Left renal cortex interstitium (tissue), 4 donors: ENCODE measurements at regions not wholly inside any gene's neighbourhood (a gene's known extent, or its start where the extent isn't known, plus 50 kb on each side); places are given as distances from the start of the nearest gene placed in this dataset.

Source experiments
- DNase-seq, 4 donors: peaks; one replicate each; pipeline ENCODE4 v3.0.0-alpha.2; 2013; ENCODE audit warnings: low read depth in 4 of 4, low spot score in 2 of 4, missing footprints in 1 of 4

GRCh38 chr20:19889011-19889953 is 127.9 kb upstream of the NAA20 start:
- DNase-seq = peak in 1 of 4 donors; percentile 16

DNA sequence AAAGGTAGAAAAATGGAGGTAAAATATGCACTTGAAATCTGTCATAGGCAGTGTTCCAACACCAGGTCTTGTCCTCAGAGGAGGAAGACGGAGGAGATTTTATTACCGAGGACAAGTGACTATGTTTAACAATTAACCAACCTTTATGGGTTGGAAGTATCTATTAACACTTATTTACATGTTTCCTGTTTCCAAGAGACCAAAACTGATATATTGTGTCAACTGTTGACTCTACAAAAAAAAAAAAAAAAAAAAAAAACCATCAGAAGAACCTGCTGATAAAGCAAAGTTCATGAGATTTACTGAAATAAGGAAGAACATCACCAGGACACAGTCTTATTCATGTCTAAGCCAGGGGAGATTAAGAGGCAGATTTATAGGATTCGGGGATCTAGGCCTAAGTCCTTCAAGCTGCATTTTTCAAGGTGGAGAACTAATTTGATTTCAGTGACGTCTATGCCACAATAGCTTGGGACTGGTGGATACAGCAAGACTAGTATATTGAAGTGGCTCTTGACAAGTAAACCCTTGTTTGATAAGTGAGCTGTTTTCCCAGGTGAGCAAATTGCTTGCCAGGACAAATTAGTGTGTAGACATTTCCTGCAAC is 126.6 kb upstream of the NAA20 start:
- DNase-seq = no peak

DNA sequence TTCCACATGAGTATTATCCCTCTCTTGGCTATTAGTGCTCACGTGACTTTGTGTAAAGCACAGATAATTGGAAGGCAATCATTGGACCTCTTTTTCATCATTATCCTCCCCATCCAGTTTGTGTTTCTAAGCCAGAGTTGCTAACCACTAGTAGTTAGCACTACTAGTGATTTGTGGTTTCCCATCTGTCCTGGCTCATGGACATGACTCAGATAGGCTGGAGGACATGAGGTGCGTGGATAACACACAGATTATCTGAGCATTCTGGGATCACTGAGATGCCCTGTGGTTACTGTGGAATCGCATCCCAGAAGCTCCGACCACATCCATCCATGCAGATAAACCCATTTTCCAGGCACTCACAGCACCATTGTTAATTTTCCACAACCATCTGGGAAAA is 123.8 kb upstream of the NAA20 start:
- no peak for DNase-seq

DNA sequence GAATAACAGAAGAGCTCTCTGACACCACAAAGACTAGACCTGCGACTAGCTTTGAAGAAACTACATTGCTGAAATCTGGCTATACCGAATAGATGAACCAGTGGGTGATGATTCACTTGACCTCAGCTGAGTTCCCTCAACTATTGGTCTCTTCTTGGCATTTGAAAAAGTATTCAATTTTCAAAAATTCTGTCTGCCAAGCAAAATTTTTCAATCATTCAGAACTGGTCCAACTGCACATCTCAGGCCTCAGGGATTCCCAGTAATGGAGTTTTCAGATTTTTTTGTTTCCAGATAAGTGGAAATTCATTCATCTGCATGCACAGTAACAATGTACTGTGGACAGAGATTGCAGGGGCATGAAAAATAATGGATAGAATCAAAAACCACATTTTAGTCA is 121.4 kb upstream of the NAA20 start:
- no peak for DNase-seq

GRCh38 chr20:19897891-19898290 is 119.3 kb upstream of the NAA20 start:
- no peak for DNase-seq

- no peak for DNase-seq
Observed at GRCh38 chr20:19901226-19901625, 115.9 kb upstream of the NAA20 start.

GRCh38 chr20:19903168-19903811 is 113.9 kb upstream of the NAA20 start:
- DNase-seq = peak in 2 of 4 donors; percentile 18 to 45

GRCh38 chr20:19907326-19908056 is 109.7 kb upstream of the NAA20 start:
- DNase-seq = no peak

GRCh38 chr20:19908576-19908975 is 108.6 kb upstream of the NAA20 start:
- no peak for DNase-seq

DNA sequence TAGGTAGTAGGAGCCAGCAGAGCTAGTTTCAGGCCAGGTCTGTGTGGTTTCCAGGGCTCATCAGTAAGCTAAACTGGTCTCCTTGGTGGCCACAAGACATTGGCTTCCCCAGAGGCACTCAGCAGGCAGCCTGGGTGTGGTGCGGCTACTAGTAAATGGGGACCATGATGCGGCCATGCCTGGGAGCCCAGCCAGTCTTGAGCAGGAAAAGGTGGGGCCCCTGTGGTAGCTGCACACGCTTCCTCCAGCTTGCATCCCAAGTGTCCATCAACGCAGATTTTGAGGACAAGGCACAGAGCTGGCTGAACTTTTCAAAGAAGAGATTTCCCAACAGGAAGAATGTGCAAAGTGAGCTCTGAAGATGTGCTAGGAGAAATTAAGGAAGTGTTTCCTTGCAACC is 107.4 kb upstream of the NAA20 start:
- DNase-seq = no peak

DNA sequence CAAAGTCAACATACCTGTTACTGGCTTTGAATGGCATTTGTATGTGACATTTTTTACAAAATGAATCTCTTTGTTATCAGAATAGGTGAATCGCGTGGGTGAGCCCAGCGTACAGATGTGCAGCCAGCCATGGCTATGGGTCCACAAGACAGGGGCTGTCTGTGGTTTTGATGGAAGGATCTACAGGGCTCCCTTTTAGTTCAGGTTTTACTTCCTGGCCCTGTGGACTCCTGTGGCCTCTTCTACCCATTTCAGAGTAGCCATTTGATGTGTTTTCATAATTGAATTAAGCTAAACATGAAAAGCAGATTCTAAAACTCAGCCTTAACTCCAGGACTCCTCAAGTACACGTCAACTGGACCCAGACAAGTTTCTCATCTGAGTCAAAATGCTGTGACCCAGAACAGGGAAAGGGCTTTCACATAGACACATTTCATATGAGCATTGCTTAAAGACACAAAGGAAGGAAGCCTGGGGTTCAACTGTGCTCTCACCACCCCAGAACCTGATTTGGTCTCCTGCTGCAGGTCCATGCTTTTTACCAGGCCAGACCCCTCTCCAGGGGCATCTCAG is 105.3 kb upstream of the NAA20 start:
- no peak for DNase-seq

DNA sequence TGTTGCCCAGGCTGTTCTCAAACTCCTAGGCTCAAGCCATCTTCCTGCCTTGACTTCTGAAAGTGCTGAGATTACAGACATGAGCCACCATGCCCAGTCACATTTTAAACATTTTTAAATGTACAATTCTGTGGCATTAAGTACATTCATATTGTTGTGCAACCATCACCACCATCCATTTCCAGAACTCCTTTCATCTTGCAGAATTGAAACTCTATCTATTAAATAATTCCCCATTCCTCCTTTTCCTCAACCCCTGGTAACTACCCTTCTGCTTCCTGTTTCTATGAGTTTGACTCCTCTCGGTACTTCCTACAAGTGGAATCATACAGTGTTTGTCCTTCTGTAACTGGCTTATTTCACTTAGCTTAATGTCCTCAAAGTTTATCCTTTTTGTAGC is 103.8 kb upstream of the NAA20 start:
- DNase-seq = no peak

- DNase-seq = no peak
Observed at GRCh38 chr20:19913927-19914614, 103.1 kb upstream of the NAA20 start.

GRCh38 chr20:19915111-19915798 is 101.9 kb upstream of the NAA20 start:
- no peak for DNase-seq

- no peak for DNase-seq
Observed at GRCh38 chr20:19916531-19917485, 100.4 kb upstream of the NAA20 start.

DNA sequence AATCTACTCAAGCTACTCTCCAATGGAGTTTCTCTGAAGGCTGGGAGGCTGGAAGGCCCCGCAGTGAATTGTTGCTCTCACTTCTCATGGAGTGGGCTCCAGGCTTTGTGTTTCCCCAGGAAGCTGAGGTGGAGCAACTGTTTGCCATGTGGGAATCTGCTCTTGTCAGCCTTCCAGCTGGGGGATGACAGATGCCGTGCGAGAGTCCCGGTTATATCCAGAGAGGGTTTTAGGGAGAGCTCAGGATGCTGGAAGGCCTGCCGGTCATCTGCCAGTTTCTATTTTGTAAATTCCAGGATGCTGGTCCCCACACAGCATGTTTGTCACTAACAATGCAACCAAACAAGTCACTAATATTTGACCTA is 98.2 kb upstream of the NAA20 start:
- no peak for DNase-seq

DNA sequence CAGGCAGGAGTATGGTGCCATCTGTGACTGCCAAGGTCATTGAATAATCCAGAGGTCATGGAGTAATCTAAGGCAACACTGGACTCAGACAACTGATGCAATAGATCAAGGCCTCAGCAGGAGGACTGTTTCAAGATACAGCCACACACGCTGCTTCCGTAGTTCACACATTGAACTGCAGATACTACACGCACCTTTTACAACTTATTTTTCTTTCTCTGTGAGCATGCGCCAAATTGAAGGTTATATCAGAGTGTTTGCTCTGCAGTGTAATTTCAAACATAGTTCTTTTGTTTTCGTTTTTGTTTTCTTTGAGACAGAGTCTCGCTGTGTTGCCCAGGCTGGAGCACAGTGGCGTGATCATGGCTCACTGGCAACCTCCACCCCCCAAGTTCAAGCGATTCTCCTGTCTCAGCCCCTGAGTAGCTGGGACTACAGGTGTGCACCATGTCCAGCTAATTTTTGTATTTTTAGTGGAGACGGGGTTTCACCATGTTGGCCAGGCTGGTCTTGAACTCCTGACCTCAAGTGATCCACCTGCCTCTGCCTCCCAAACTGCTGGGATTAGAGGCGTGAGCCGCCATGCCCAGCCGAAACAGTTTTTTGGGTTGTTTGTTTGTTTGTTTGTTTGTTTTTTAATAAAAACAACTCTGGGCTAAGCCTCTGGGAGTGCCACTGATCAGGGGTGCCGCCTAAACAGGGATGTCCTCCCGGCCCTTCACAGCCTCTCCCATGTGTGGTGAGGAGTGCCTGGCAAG is 96.6 kb upstream of the NAA20 start:
- DNase-seq = no peak
